NCI-H146 (cell line): ENCODE measurements at regions not wholly inside any gene's neighbourhood (a gene's known extent, or its start where the extent isn't known, plus 50 kb on each side); places are given as distances from the start of the nearest gene placed in this dataset.
A peak's percentile ranks its signal among the peaks of the same experiment; 100 is the strongest.
"Not testable (repeated sequence)": the region's sequence is repeated elsewhere in the genome, so short reads cannot be mapped to it uniquely, and the experiment has no call there.

ENCODE experiments used
- DNase-seq: peaks from one replicate; lab custom pipeline; 2025; lab: John Stamatoyannopoulos, UW

DNA sequence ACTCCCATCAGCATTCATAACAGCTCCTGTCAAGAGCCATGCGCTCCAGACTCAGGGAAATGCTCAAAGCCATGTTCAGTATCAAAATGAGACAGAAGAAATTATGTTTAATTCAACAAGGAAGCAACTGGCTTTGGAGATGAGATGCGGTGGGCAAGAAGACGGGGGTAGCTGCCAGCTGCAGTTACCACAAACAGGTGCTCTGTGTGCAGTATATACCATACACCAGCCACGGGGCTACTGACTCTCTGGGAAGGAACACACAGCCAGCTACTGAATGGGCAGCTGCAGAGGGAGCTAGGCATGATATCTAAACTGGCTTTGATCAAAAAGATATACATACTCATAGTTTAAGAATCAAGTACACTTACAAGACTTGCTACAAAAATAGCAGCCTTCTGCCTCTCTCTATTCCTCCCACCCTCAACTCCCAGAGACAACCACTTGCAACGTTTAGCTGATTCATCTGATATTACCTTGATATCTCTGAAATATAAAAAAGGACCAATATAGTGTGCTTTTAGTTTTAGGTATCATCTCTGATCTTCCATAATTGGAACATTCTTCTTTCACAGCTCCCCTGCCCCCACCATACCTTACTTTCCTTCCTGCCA, 593.0 kb downstream of the UQCRFS1 start:
- no peak for DNase-seq

DNA sequence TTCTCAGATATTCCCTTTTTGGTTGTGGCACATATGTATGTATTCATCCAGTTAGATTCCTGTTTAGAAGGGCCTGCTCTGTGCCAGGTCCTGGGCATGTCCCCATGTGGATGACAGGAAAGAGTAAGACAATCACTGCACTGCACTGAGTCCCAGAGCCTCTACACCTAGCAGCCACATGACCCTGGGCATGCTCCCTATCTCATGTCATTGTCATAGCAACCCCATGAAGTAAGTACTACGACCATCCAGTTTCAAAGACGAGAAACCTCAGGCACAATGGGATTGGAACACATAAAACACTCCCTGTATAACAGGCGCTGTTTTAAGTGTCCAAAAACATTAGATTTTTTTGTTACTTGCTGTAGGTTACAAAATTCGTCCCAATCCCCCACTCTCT, 594.4 kb downstream of the UQCRFS1 start:
- no peak for DNase-seq

DNA sequence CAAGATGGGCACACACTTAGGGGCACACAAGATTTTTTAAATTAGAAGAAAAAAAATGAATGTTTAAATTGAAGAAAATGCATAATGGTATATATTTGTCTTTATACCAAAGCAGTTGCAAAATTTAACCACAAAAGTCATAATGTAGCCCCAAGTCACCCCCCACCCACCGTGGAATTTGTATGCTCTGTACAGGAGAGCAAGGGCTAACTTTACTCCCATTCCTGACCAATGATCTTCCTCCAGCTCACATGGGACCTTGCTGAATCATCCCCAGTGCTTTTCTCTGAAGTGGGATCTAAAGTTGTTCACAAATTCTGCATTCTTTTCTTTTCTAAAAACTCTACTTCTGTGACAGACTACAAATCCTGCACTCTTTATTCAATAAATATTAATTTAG, 597.0 kb downstream of the UQCRFS1 start:
- DNase-seq: no peak

DNA sequence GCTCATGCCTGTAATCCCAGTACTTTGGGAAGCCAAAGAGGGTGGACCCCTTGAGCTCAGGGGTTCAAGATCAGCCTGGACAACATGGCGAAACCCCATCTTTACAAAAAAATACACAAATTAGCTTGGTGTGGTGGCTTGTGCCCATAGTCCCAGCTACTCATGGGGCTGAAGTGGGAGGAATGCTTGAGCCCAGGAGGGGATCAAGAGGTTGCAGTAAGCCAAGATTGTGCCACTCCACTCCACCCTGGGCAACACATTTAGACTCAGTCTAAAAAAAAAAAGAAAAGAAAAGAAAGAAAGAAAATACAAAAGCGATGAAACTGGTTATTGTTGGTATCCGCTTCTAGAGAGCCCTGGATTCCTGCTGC, 597.4 kb downstream of the UQCRFS1 start:
- no peak for DNase-seq

DNA sequence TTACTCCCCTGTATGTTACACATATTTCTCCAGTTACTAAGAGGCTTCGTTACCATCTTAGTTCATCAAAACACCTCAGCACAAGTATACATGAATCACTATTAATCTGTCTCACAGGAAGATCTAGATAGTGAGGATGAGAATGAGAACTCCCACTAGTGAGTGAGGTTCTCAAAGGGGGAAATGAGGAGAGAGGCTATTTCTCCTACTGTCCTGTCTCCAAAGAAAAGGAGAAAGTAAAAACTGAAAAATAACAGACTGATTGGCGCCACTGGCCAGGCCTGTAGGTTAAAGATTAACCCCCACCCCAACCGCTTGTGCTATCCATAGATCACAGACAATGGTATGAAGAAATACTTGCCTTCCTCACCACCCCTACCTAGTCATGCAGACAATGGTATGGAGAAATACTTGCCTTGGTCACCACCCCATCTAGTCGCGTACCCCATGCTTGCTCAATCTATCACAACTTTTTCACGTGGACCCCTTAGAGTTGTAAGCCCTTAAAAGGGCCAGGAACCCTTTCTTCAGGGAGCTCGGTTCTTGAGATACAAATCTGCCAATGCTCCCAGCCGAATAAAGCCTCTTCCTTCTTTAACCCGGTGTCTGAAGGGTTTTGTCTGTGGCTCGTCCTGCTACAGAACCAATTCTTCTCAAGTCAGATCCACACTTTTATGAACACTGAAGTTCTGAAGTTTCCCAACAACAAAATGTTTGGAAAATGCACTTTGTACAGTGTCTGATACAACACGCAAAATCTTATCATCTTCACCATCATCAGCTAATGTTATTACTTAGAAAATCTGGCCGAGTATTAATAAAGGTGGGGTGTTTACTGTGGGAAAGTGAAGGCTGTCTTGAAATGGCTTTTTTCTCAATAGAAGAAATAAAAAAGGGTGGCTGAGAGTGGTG, 598.1 kb downstream of the UQCRFS1 start:
- no peak for DNase-seq

DNA sequence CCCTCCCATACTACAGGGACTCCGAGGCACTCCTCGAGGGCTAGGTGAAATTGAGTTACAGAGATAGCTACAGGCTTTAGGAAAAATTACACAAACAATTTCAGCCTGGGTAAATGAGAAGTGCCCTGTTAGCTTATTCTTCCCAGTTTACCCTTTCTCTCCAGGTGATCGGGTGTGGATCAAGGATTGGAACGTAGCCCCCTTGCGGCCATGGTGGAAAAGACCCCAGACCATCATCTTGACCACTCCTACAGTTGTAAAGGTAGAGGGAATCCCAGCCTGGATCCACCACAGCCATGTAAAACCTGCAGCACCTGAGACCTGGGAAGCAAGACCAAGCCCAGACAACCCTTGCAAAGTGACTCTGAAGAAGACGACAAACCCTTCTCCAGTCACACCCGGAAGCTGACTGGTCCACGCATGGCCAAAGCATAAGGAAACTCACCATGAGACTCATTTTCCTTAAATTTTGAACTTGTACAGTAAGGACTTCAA, 600.6 kb downstream of the UQCRFS1 start:
- no peak for DNase-seq

DNA sequence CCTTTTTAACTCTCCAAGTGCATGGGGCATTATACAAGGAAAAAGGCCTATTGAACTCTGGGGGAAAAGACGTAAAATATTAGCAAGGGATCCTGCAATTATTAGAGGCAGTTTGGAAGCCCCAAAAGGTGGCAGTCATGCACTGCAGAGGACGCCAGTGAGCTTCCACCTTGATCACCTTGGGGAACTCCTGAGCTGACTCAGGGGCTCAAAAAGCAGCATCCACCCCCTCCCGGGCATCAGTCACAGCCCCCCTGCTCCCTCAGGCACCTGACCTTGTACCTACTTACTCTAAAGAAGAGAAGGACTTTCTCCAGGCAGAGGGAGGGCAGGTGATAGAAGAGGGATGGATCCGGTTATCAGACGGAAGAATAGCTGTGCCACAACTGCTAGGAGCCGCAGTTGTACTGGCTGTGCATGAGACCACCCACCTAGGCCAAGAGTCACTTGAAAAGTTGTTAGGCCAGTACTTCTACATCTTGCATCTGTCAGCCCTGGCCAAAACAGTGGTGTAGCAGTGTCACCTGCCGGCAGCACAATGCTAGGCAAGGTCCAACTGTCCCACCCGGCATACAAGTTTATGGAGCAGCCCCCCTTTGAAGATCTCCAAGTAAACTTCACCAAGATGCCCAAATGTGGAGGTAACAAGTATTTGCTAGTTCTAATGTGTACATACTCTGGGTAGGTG, 601.6 kb downstream of the UQCRFS1 start:
- DNase-seq: not testable (repeated sequence)

DNA sequence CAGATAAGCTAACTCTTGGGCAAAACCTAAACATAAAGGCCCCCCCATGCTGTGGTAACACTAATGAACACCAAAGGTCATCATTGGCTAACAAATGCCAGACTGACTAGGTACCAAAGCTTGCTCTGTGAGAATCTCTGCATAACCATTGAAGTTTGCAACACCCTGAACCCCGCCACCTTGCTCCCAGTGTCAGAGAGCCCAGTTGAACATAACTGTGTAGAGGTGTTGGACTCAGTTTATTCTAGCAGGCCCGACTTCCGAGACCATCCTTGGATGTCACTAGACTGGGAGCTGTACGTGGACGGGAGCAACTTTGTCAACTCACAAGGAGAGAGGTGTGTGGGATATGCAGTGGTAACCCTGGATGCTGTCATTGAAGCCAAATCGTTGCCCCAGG, 602.2 kb downstream of the UQCRFS1 start:
- DNase-seq: no peak

DNA sequence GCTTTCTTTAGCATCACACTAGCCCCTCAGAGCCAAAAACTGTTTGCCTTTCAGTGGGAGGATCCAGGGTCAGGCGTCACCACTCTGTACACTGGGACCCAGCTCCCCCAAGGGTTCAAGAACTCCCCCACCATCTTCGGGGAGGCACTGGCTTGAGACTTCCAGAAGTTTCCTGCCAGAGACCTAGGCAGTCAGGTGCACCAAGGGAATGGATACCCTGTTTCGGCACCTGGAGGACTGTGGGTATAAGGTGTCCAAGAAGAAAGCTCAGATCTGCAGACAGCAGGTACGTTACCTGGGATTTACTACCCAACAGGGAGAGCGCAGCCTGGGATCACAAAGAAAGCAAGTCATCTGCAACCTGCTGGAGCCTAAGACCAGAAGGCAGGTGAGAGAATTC, 603.0 kb downstream of the UQCRFS1 start:
- no peak for DNase-seq

DNA sequence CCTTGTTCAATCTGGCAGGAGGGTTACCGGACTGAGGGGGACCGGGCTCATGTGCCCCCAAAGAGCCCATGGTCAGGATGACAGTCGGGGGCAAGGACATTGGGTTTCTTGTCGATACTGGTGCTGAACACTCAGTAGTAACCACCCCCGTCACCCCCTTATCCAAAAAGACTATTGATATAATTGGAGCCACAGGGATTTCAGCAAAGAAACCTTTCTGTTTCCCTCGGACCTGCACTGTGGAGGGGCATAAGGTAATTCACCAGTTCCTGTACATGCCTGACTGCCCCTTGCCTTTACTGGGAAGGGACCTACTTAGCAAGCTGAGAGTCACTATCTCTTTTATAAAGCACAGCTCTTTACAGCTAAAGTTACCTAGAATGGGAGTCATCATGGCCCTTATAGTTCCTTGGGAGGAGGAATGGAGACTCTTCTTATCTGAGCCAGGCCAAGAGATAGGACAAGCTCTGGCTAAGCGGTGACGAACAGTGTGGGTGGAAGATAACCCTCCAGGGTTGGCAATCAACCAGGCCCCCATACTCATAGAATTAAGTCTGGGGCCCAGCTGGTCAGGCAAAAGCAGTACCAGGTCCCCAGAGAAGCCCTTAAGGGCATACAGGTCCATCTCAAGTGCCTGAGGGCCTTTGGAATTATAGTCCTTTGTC, 603.7 kb downstream of the UQCRFS1 start:
- DNase-seq: no peak

DNA sequence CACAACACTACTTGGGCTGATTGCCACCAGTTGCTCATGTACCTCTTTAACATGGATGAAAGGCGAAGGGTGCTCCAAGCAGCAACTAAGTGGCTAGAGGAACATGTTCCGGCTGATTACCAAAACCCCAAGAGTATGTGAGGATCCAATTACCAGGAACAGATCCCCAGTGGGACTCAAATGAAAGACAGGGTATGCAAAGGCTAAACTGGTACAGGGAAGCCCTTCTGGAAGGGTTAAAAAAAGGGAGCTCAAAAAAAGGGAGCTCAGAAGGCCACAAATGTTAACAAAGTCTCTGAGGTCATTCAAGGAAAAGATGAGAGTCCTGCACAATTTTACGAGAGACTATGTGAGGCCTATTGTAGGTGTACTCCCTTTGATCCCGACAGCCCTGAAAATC, 604.7 kb downstream of the UQCRFS1 start:
- no peak for DNase-seq

DNA sequence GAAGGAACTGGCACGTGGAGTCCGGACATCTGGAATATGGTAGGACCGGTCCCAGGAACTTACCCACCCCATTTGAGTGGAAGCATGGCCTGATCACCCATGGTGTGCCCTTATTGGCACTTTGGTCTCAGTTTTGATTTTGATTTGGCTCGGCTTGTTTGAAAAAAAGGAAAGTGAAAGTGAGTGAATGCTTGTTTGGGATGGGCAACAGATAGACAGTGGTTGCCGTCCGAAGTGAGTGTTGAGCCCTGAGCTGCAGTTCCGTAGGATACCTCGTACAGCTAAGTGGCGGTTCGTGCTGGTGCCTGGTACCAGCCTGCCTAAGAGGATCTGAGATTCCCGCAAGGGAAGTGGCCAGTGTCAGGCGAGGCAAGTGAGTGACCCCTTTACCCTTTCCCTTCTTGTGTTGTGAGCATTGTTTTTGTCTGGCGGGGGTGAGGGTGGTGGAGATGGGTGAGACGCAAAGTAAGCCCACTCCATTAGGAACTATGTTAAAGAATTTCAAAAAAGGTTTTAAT, 605.8 kb downstream of the UQCRFS1 start:
- no peak for DNase-seq

DNA sequence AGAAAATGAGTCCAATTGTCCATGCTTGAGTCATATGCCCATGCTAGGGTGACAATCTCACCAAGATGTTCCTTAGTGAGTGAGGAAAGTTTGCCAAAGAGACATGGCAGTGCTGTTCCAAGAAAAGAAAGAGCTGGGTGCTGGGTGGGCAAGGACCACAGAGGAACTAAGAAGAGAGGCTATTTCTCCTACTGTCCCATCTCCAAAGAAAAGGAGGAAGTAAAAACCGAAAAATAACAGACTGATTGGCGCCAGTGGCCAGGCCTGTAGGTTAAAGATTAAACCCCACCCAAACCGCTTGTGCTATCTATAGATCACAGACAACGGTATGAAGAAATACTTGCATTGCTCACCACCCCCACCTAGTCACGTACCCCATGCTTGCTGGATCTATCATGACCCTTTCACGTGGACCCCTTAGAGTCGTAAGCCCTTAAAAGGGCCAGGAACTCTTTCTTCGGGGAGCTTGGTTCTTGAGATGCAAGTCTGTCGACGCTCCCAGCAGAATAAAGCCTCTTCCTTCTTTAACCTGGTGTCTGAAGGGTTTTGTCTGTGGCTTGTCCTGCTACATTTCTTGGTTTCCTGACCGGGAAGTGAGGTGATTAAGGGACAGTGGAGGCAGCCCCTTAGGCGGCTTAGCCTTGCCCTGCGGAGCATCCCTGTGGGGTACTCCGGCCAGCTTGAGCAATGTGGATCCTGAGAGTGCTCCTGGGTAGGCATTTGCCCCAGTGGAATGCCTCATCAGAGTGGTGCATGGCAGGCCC, 606.5 kb downstream of the UQCRFS1 start:
- no peak for DNase-seq

DNA sequence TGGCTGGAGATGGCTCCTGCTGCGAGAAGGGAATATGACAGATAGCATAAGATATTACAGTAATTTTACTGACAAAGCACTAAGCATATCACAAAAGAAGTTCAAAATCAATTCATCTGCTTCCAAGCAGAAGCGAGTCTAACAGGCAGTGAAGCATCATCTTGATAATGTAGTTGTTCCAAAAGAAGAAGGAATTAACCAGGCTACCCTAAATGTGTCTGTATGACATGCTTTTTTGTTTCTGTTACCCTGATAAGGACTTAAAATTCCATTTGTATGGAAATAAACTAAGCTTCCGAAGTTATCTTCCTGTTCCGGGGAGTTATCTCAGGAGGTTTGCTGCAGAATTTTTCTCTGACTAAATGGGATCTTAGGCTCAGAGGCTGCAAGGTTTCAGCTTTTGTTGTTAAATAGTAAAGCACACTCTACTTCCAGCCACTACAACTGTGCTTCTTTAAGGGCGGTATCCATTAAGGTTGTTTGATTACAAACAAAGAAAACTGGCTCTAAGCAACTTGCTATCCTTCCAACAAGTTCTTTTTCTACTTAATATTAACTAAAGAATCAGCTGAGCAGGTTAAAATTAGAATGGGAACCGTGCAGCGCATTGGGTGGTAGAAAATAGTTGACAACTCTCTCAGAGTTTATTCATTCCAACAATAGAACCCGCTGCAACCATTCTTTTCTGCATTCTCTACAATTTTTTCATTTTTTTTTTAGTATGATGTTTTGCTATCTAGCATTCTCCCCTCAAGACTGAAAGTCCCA, 607.3 kb downstream of the UQCRFS1 start:
- no peak for DNase-seq

DNA sequence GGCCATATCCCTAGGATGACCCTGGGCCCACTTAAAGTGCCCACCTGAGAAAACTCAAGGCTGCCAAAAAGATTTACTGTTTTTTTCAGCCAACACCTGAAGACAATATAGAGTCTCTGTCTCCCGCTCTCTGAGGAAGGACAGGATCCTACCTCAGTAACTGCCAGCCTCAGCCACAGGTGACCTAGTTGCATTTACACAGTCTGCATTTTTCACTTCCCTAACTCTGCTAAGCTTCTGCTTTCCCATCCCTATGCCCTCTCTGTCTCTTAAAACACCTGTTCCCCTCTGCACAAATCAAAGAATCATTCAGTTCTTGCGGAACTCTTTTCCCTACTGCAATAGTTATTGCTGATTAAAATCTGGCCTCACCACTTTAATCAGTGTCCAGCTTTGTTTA, 609.5 kb downstream of the UQCRFS1 start:
- no peak for DNase-seq

DNA sequence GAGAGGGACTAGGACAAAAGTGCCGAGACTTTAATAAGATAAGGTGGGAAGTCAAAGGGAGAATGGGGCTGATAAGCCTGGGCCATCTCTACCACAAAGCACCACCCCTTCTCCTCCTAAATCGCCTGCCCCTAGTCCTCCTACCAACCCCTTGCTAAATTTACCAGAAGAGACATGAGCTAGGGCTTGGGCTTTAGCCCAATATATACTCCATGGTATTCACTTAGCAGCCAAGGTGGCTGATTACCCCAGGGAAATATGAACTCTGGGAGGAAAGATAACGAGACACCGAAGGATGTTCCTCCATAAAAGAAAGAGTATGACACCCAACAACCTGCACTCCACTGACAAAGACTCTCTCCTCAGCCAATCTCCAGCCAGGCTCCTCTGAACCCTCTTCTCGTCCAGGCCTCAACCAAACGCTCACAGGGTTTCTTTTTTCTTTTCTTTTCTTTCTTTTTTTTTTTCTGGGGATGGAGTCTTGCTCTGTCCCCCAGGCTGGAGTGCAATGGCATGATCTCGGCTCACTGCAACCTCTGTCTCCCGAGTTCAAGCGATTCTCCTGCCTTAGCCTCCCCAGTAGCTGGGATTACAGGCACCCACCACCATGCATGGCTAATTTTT, 610.2 kb downstream of the UQCRFS1 start:
- no peak for DNase-seq

DNA sequence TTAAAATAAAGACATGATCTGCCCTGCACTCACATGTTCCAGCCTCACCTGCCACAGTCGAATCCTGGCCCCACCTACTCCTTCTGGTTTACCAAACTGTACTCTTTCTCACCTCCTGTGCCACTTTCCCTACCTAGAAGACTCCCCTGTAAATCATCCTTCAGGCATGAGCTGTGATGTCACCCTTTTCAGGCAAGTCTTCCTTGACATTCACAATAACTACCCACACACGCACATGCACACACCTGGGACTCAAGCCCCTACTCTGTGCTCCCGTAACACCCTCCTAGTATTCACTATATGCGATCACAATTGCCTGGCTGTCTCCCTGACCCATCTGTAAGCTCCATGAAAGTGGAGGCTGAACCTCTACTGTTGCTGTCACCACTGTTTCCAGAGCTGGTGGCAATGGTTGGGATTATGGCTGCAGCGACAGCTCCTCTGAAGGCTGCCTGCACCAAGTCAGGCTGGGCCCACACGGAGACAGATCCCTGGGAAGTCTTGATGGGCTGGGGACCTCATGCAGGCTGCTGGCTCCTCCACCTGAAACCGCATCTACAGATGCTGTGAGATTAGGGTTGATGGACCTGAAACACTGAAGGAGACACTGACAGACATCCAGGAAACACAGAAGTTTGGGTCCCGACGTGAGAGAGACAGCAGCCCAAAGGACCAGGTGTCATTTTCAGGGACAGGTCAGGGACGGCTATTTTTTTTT, 611.1 kb downstream of the UQCRFS1 start:
- DNase-seq: no peak

DNA sequence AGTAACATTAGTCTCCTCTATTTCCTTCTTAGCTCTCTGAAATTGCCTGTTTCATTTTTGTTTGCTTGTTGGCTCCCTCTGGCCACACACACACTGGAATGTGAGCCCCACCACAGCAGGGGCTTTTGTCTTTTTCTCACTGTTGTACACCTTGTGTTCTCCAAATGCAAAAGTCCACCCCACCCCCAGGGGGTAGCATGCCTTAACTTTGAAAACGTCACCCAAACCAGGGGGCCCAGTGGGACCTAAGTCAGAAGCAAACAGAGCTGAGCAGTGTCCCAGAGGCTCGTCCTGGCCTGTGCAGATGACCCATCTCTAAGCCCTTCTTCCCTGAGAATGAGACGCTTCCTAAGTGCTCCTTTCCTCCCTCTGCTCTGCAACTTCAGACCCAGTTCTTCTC, 614.1 kb downstream of the UQCRFS1 start:
- DNase-seq: no peak

DNA sequence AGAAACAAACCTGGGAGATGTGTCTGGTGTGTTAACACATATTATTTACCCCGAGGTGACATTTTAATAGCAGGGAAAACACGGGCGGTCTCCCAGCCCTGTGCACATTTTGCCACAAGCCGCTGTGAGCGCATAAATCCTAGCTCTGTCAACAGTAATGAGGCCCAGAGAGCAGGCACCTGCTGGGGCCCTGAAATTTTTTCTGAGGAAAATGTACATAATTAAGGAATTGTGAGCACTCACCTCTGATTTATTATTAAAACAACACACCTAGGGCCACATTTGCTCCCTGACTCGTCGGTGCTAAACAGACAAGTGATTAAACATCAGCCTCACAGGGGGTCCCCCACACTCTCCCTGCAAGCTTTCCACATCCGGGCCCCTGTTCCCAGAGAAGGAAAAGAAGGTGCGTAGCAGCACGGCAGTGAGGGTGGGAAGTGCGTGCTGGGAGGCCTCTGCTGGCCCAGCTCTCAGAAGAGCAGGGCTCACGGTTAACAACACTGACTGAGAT, 616.3 kb downstream of the UQCRFS1 start:
- DNase-seq: peak; percentile 5
